A673 (cell line): ENCODE measurements at regions not wholly inside any gene's neighbourhood (a gene's known extent, or its start where the extent isn't known, plus 50 kb on each side); places are given as distances from the start of the nearest gene placed in this dataset.

ENCODE experiments used
- CTCF ChIP-seq: fragments of 300-800, 200-600 bp; sonication (generic); conservative IDR thresholded peaks from 2 replicates; pipeline ENCODE4 v1.5.1; 2017; ENCODE audit warnings: low read depth, mild to moderate bottlenecking, antibody characterized with exemption, low read length, moderate library complexity, mixed read lengths
- EZH2 ChIP-seq: fragments of 200-600 bp; sonication (generic); IDR thresholded peaks from 2 replicates; pipeline ENCODE4 v1.6.1; 2017; ENCODE audit warnings: borderline replicate concordance, low read depth, mild to moderate bottlenecking, mixed read lengths, antibody characterized with exemption, low read length; ENCODE audit not compliant: poor library complexity, severe bottlenecking

DNA sequence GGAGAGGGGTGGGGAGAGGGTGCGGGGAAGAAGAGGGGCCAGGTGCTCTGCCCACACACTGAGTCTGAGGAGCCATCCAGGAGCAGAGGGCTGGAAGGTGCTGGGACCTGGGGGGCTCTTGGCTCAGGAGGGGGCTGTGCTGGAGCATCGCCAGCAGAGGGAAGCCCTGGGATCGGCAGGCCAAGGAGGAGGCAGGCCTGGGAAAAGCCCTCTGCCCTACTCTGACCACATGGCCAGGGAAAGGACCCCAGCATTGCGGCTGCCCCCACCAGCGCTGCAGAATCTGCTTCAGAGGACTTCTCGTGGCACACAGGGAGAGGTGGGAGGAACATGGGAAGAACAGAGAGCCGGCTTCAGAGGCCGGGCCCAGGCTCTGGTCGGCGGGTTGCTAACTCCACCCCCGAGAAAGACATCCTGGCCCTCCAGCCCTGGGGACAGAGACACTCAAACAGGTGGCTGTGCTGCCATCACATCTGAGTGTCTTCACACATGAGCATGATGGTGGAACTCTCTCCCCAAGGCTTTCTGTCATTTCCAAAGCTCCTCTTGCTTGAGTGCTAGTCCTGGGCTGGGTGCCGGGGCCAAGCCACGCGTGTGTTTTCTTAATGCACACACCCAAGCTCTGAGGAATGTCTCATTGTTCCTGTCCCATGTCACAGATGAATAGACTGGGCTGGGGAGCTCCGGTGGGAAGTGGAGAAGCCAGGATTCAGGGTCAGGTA, 1378.0 kb downstream of the BRD1 start:
- TF ChIP-seq EZH2, result no peak
- no peak for TF ChIP-seq CTCF
